Osteocyte (in vitro differentiated cells): ENCODE measurements at regions not wholly inside any gene's neighbourhood (a gene's known extent, or its start where the extent isn't known, plus 50 kb on each side); places are given as distances from the start of the nearest gene placed in this dataset.

Source experiments
- DNase-seq: peaks from one replicate; pipeline ENCODE4 v3.0.0; 2021; ENCODE audit warnings: mixed read lengths; ENCODE audit not compliant: unreplicated experiment; ENCODE audit errors: extremely low spot score
- H3K27ac Mint-ChIP-seq: one replicate; pipeline ENCODE4 v1.8.0; 2021; ENCODE audit warnings: mild to moderate bottlenecking, mixed read lengths; ENCODE audit not compliant: unreplicated experiment
- H3K27me3 Mint-ChIP-seq: one replicate; pipeline ENCODE4 v1.8.0; 2021; ENCODE audit warnings: mixed read lengths; ENCODE audit not compliant: unreplicated experiment
- H3K36me3 Mint-ChIP-seq: one replicate; pipeline ENCODE4 v1.8.0; 2021; ENCODE audit warnings: mixed read lengths; ENCODE audit not compliant: unreplicated experiment
- H3K4me1 Mint-ChIP-seq: one replicate; pipeline ENCODE4 v1.8.0; 2021; ENCODE audit warnings: mixed read lengths; ENCODE audit not compliant: unreplicated experiment
- H3K4me3 Mint-ChIP-seq: one replicate; pipeline ENCODE4 v1.8.0; 2021; ENCODE audit warnings: mild to moderate bottlenecking, moderate library complexity, mixed read lengths; ENCODE audit not compliant: unreplicated experiment
- H3K9me3 Mint-ChIP-seq: one replicate; pipeline ENCODE4 v1.8.0; 2021; ENCODE audit warnings: mixed read lengths; ENCODE audit not compliant: unreplicated experiment
- TF ChIP-seq, protein P1 (sequence below): fragments of 200-600 bp; sonication (generic); IDR thresholded peaks from 2 replicates; pipeline ENCODE4 v1.5.0; 2021; ENCODE audit warnings: antibody characterized with exemption, mild to moderate bottlenecking, moderate library complexity

- H3K4me1 Mint-ChIP-seq, result peaks cover 16% of the 10 kb centered on the region
- TF ChIP-seq, protein P1, sequence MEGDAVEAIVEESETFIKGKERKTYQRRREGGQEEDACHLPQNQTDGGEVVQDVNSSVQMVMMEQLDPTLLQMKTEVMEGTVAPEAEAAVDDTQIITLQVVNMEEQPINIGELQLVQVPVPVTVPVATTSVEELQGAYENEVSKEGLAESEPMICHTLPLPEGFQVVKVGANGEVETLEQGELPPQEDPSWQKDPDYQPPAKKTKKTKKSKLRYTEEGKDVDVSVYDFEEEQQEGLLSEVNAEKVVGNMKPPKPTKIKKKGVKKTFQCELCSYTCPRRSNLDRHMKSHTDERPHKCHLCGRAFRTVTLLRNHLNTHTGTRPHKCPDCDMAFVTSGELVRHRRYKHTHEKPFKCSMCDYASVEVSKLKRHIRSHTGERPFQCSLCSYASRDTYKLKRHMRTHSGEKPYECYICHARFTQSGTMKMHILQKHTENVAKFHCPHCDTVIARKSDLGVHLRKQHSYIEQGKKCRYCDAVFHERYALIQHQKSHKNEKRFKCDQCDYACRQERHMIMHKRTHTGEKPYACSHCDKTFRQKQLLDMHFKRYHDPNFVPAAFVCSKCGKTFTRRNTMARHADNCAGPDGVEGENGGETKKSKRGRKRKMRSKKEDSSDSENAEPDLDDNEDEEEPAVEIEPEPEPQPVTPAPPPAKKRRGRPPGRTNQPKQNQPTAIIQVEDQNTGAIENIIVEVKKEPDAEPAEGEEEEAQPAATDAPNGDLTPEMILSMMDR, result no peak
- H3K36me3 Mint-ChIP-seq, result no peaks in the 10 kb centered on the region
- peak overlapping the region; percentile 92 for H3K27ac Mint-ChIP-seq
- no peaks in the 10 kb centered on the region for H3K27me3 Mint-ChIP-seq
- peak overlapping the region; percentile 80 for H3K4me3 Mint-ChIP-seq
- no peaks in the 10 kb centered on the region for H3K9me3 Mint-ChIP-seq
- peak; percentile 92 for DNase-seq
Measured at GRCh38 chr2:64767670-64768468, 114.2 kb upstream of the SERTAD2 start.

DNA sequence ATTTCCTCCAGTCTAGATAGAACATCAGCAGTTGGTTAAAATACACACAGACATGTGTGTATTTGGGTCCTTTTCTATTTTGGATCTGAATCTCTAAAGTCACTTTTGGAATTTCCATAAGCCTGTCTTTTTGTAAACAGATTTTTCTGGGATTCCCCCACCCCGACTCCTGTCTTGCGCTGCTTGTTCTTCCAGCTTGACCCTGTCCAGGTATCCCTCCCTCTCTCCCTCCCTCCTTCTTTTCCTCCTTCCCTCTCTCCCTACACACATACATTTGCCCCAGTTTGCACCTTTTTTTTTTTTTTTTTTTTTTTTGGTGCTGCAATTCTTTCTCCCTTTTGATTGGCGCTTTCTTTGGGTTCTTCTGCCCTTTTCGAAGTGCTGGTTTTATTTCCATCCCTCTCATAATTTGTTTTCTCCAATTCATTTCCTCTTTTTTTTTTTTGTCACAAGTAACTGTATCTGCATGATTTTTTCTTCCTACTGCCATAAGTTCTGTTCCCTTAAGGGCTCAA lies 114.8 kb upstream of the SERTAD2 start:
- H3K4me3 Mint-ChIP-seq, result peak overlapping the region; percentile 65
- peaks cover 16% of the 10 kb centered on the region for H3K4me1 Mint-ChIP-seq
- no peak for DNase-seq
- no peaks in the 10 kb centered on the region for H3K27me3 Mint-ChIP-seq
- H3K36me3 Mint-ChIP-seq, result no peaks in the 10 kb centered on the region
- TF ChIP-seq, protein P1, result no peak
- H3K9me3 Mint-ChIP-seq, result no peaks in the 10 kb centered on the region
- H3K27ac Mint-ChIP-seq, result peak overlapping the region; percentile 85

GRCh38 chr2:64769392-64770044 lies 115.8 kb upstream of the SERTAD2 start:
- H3K4me1 Mint-ChIP-seq, result peaks cover 16% of the 10 kb centered on the region
- TF ChIP-seq, protein P1, result no peak
- no peak for DNase-seq
- no peak overlapping the region for H3K27ac Mint-ChIP-seq
- H3K27me3 Mint-ChIP-seq, result no peaks in the 10 kb centered on the region
- H3K4me3 Mint-ChIP-seq, result no peak overlapping the region
- no peaks in the 10 kb centered on the region for H3K36me3 Mint-ChIP-seq
- no peaks in the 10 kb centered on the region for H3K9me3 Mint-ChIP-seq

- TF ChIP-seq, protein P1, result no peak
- H3K27ac Mint-ChIP-seq, result no peak overlapping the region
- no peak for DNase-seq
- H3K36me3 Mint-ChIP-seq, result no peaks in the 10 kb centered on the region
- H3K4me3 Mint-ChIP-seq, result no peak overlapping the region
- no peaks in the 10 kb centered on the region for H3K27me3 Mint-ChIP-seq
- H3K4me1 Mint-ChIP-seq, result peaks cover 16% of the 10 kb centered on the region
- no peaks in the 10 kb centered on the region for H3K9me3 Mint-ChIP-seq
Measured at GRCh38 chr2:64770137-64770780, 116.5 kb upstream of the SERTAD2 start.
